Upper lobe of left lung (tissue), 6 donors: ENCODE measurements at regions not wholly inside any gene's neighbourhood (a gene's known extent, or its start where the extent isn't known, plus 50 kb on each side); places are given as distances from the start of the nearest gene placed in this dataset.

Experiments
- ATAC-seq, 2 donors: fragments of 200-7000 bp; cut with Tn5 transposase; one replicate each; pipeline ENCODE4 v1.9.1; 2022; ENCODE audit warnings: mild to moderate bottlenecking in 2 of 2, moderate library complexity in 2 of 2; ENCODE audit not compliant: low FRiP score in 2 of 2
- DNase-seq, 2 donors: peaks; one replicate each; pipeline ENCODE4 v3.0.0-alpha.2; 2019 to 2020
- H3K27ac ChIP-seq, 4 donors: fragments of 200-600 bp; sonication (generic); one replicate each; pipeline ENCODE4 v1.5.1; 2016 to 2019
- H3K27me3 ChIP-seq, 4 donors: fragments of 200-600 bp; sonication (generic); one replicate each; pipeline ENCODE4 v1.5.1; 2017 to 2019
- H3K36me3 ChIP-seq, 4 donors: fragments of 200-600 bp; sonication (generic); one replicate each; pipeline ENCODE4 v1.5.1; 2016 to 2019
- H3K4me1 ChIP-seq, 4 donors: fragments of 200-600 bp; sonication (generic); one replicate each; pipeline ENCODE4 v1.5.1; 2018 to 2019
- H3K4me3 ChIP-seq, 4 donors: fragments of 200-600 bp; sonication (generic); one replicate each; pipeline ENCODE4 v1.5.1; 2017 to 2019; ENCODE audit warnings: mild to moderate bottlenecking in 2 of 4, moderate library complexity in 1 of 4
- H3K9me3 ChIP-seq, 4 donors: fragments of 200-600 bp; sonication (generic); one replicate each; pipeline ENCODE4 v1.5.1; 2018 to 2019
- CTCF ChIP-seq, 6 experiments: fragments of 450-650 bp in 4 of 6; fragments of 200-600 bp in 2 of 6; sonication (generic) in 2 of 6; IDR thresholded peaks; one replicate each; pipeline ENCODE4 v1.5.1; 2016 to 2019; ENCODE audit warnings: antibody characterized with exemption in 6 of 6
- EP300 ChIP-seq, 4 donors: sonication (generic); formaldehyde crosslinking; IDR thresholded peaks; one replicate each; pipeline ENCODE4 v1.5.1; 2017; ENCODE audit warnings: antibody characterized with exemption in 4 of 4, control low read depth in 2 of 4
- POLR2A ChIP-seq, 4 donors: fragments of 450-650 bp; IDR thresholded peaks; one replicate each; pipeline ENCODE4 v1.5.1; 2016 to 2017; ENCODE audit warnings: antibody characterized with exemption in 4 of 4, mild to moderate bottlenecking in 2 of 4
- POLR2AphosphoS5 ChIP-seq, 2 donors: sonication (generic); formaldehyde crosslinking; IDR thresholded peaks; one replicate each; pipeline ENCODE4 v1.5.1; 2017; ENCODE audit warnings: antibody characterized with exemption in 2 of 2
- WGBS, 2 donors: methylation state at CpG; one replicate each; pipeline ENCODE4 v1.1.5; 2017 to 2018; 5-methylcytosine and 5-hydroxymethylcytosine counted together
- donor health status: DM: no; HTN: no; CAD: no; lungs with moderate emphysema.
- donor health status: DM: no; HTN: yes; CAD: no; lungs with severe emphysema.

DNA sequence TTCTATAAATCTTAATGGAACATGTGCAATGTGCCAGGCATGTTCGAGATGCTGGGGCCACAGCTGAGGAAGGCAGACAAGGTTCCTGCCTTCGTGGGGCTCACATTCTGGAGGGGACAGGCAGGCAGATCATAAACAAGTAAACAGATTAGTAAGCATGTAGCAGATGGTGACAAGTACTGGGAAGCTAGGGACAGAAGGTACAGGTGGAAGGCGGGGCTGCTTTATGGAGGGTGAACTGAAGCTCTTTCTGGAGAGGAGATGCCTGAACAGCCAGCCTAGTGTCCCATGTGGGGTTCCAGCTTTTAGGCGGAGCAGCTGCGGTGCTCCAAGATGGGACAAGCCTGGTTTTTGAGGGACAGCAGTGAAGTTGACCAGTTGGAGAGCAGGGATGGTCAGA lies 74.7 kb upstream of the SNRK start:
- WGBS, 2 donors = 93 to 99% methylated on average over 5 of the region's 5 CpGs
- ATAC-seq (no peak), DNase-seq (no peak)
- Histone ChIP-seq H3K4me1 (no peaks in the 10 kb centered on the region), H3K4me3 (no peak overlapping the region), H3K36me3 (no peaks in the 10 kb centered on the region), H3K9me3 (no peaks in the 10 kb centered on the region), H3K27me3 (no peaks in the 10 kb centered on the region), H3K27ac (no peak overlapping the region)
- no peak for TF ChIP-seq POLR2AphosphoS5 (IDR thresholded peaks at IDR 0.05)
- TF ChIP-seq EP300 (IDR thresholded peaks at IDR 0.05) = no peak
- TF ChIP-seq CTCF (IDR thresholded peaks at IDR 0.05) = no peak
- no peak for TF ChIP-seq POLR2A (IDR thresholded peaks at IDR 0.05)

DNA sequence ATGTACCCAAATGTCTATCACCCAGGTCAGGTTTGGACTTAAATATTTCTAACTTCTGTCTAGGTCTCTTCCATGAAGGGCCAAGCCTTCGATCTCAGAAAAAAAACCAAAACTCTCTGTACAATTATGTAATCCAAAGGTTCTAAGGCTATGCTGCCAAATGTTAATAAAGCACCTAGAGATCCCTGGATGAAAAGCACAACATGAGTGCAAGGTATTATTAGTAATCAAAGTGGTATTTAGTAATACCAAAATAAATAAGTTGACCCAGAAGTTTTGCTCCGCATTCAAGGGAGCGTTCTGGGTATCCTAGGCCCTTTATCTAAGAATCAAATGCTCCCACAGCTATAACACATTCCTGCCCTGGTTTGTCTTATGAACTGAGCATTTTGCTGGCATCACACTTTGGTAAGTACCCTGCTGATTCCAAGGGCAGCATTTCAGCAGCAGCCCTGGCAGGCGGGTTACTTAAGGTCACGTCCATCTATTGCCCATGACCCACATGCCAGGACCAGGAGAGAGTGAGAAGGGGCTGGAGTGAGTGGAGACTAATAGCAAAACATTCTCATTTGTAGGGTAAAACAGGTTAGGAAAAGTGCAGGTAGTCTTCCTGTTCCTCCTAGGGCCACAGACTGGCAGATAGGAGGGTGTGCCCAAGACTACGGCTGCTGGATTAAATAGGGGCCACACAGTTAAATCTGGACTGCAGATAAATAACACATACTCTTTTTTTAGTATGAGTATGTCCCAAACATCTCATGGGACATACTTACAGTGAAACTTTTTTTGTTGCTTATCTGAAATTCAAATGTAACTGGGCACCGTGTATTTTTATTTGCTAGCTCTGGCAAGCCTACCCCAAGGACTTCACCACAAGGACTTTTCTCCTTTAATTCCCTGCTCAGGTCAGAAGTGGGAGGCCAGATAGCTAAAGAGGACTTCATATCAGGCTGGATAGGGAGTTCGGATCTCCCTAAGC lies 76.0 kb upstream of the SNRK start:
- Histone ChIP-seq H3K4me3 (no peak overlapping the region), H3K27me3 (no peaks in the 10 kb centered on the region), H3K4me1 (no peaks in the 10 kb centered on the region), H3K36me3 (no peaks in the 10 kb centered on the region), H3K9me3 (no peaks in the 10 kb centered on the region), H3K27ac (no peak overlapping the region)
- DNase-seq = no peak
- 85 to 86% methylated on average over 8 of the region's 8 CpGs for WGBS, 2 donors
- ATAC-seq = no peak
- TF ChIP-seq EP300 (IDR thresholded peaks at IDR 0.05) (no peak), POLR2A (IDR thresholded peaks at IDR 0.05) (no peak), CTCF (IDR thresholded peaks at IDR 0.05) (no peak), POLR2AphosphoS5 (IDR thresholded peaks at IDR 0.05) (no peak)

DNA sequence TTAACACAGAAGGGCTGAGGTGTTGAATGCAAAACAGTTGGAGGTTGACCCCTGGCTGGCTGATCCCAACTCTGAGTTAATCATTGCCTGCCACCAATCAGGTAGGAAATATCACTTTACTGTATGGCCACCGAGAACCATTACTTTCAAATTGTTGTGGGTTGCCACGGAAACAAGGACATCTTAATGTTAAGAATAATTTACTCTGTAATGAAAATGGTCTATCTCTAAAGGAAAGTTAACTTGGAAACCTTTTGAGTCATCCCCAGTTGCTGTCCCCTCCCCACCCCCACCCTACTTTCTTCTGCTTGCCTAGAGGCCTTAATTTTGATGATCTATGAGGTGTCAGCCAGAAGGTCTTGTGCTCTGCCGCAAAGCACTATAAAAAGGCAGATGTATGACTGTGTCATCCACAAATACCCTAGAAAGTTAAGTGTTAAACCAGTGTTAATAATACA lies 78.7 kb upstream of the SNRK start:
- no peaks in the 10 kb centered on the region for H3K27me3 ChIP-seq
- H3K27ac ChIP-seq = no peak overlapping the region
- 89 to 91% methylated on average over 3 of the region's 3 CpGs for WGBS, 2 donors
- no peaks in the 10 kb centered on the region for H3K9me3 ChIP-seq
- no peaks in the 10 kb centered on the region for H3K4me1 ChIP-seq
- TF ChIP-seq EP300 (IDR thresholded peaks at IDR 0.05) = no peak
- TF ChIP-seq POLR2AphosphoS5 (IDR thresholded peaks at IDR 0.05) = no peak
- TF ChIP-seq CTCF (IDR thresholded peaks at IDR 0.05) = no peak
- no peak for TF ChIP-seq POLR2A (IDR thresholded peaks at IDR 0.05)
- no peak overlapping the region for H3K4me3 ChIP-seq
- H3K36me3 ChIP-seq = no peaks in the 10 kb centered on the region
- ATAC-seq = no peak
- no peak for DNase-seq

GRCh38 chr3:43206632-43207031 lies 79.7 kb upstream of the SNRK start:
- WGBS, 2 donors = 88 to 90% methylated on average over 10 of the region's 10 CpGs
- H3K9me3 ChIP-seq = no peaks in the 10 kb centered on the region
- ATAC-seq (no peak), DNase-seq (no peak)
- no peaks in the 10 kb centered on the region for H3K4me1 ChIP-seq
- H3K27ac ChIP-seq = no peak overlapping the region
- no peak overlapping the region for H3K4me3 ChIP-seq
- no peaks in the 10 kb centered on the region for H3K27me3 ChIP-seq
- TF ChIP-seq POLR2AphosphoS5 (IDR thresholded peaks at IDR 0.05) (no peak), EP300 (IDR thresholded peaks at IDR 0.05) (no peak), POLR2A (IDR thresholded peaks at IDR 0.05) (no peak), CTCF (IDR thresholded peaks at IDR 0.05) (no peak)
- H3K36me3 ChIP-seq = no peaks in the 10 kb centered on the region
